ENCODE measurements at regions not wholly inside any gene's neighbourhood (a gene's known extent, or its start where the extent isn't known, plus 50 kb on each side); places are given as distances from the start of the nearest gene placed in this dataset.
"Not testable (repeated sequence)": the region's sequence is repeated elsewhere in the genome, so short reads cannot be mapped to it uniquely, and the experiment has no call there.

- H3K36me3 ChIP-seq (ENCODE audit: insufficient read depth, low read length), result no peaks in the 10 kb centered on the region
- WGBS, result 58% methylated on average over 2 of the region's 4 CpGs
- no peak overlapping the region for H3K9ac ChIP-seq (ENCODE audit: low read depth, low read length)
- H3K9me3 ChIP-seq (ENCODE audit: insufficient read depth, low read depth, low read length), result no peaks in the 10 kb centered on the region
- no peak overlapping the region for H3K27ac ChIP-seq (ENCODE audit: low read depth, low read length)
- H3K4me3 ChIP-seq (ENCODE audit: low read length), result no peak overlapping the region
- H3K4me1 ChIP-seq (ENCODE audit: insufficient read depth, low read length), result 0 out of 2 replicates have a peak, but pooled peaks cover 6% of the 10 kb centered on the region
- no peaks in the 10 kb centered on the region for H3K27me3 ChIP-seq (ENCODE audit: insufficient read depth, low read length)
These were observed 430.6 kb downstream of the RPS24 start for GRCh38 chr10:78464118-78464855.

- 76% methylated on average over 13 of the region's 13 CpGs for WGBS
- Histone ChIP-seq H3K27me3 (ENCODE audit: insufficient read depth, low read length) (no peaks in the 10 kb centered on the region), H3K9me3 (ENCODE audit: insufficient read depth, low read depth, low read length) (no peaks in the 10 kb centered on the region), H3K4me1 (ENCODE audit: insufficient read depth, low read length) (0 out of 2 replicates have a peak, but pooled peaks cover 6% of the 10 kb centered on the region), H3K9ac (ENCODE audit: low read depth, low read length) (no peak overlapping the region), H3K36me3 (ENCODE audit: insufficient read depth, low read length) (no peaks in the 10 kb centered on the region), H3K27ac (ENCODE audit: low read depth, low read length) (no peak overlapping the region), H3K4me3 (ENCODE audit: low read length) (no peak overlapping the region)
These were observed 431.2 kb downstream of the RPS24 start for GRCh38 chr10:78464856-78465267.

DNA sequence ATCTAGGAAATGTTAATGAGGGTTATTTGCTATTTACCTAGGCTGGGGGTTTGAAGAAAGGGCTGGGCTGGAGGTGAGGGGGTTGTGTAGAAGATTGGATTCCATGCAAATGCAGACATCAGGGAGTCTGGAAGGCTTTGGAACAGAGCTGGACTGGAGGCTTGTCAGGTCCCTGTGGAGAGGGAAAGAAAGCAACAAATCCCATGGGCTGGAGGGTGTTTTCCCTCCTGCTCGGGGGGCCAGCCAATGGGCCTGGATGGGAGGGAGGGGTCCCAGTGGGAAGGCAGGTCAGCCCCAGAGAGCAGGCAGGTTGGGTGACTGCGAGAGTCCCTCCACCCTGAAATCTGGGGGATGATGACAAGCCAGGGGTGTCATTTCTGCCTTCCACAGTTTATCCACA lies 431.8 kb downstream of the RPS24 start:
- WGBS, result 53% methylated on average over 2 of the region's 2 CpGs
- H3K27me3 ChIP-seq (ENCODE audit: insufficient read depth, low read length), result no peaks in the 10 kb centered on the region

DNA sequence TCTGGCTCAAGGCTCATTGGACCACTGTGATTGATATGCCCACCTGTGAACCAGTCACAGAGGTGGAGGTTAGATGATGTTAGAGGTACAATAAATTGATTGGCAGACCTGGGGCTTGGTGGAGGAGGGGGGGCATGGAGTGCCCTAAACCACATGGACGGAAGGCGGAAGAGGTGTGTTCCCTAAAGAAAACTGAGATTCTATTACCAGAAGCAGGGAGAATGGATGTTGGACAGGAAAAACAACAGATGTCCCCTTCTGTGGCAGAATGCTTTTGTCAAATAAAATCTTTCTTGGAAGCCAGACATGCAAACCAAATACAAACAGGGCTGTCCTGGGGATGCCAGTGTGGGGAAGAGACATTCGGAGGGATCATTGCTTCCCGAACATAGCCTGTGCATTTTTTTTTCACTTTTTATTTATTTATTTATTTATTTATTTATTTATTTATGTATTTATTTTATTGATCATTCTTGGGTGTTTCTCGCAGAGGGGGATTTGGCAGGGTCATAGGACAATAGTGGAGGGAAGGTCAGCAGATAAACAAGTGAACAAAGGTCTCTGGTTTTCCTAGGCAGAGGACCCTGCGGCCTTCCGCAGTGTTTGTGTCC lies 433.9 kb downstream of the RPS24 start:
- Histone ChIP-seq H3K27me3 (ENCODE audit: insufficient read depth, low read length) (no peaks in the 10 kb centered on the region), H3K27ac (ENCODE audit: low read depth, low read length) (no peak overlapping the region), H3K36me3 (ENCODE audit: insufficient read depth, low read length) (no peaks in the 10 kb centered on the region), H3K4me1 (ENCODE audit: insufficient read depth, low read length) (peaks cover 12% of the 10 kb centered on the region; the same call in 1 of the 2 replicates), H3K9me3 (ENCODE audit: insufficient read depth, low read depth, low read length) (no peaks in the 10 kb centered on the region), H3K9ac (ENCODE audit: low read depth, low read length) (no peak overlapping the region), H3K4me3 (ENCODE audit: low read length) (no peak overlapping the region)
- 93% methylated on average over 2 of the region's 7 CpGs for WGBS

More for the DNA sequence above, 431.8 kb downstream of the RPS24 start:
- H3K27ac ChIP-seq (ENCODE audit: low read depth, low read length), result no peak overlapping the region
- no peak overlapping the region for H3K4me3 ChIP-seq (ENCODE audit: low read length)
- no peak overlapping the region for H3K9ac ChIP-seq (ENCODE audit: low read depth, low read length)
- no peaks in the 10 kb centered on the region for H3K36me3 ChIP-seq (ENCODE audit: insufficient read depth, low read length)
- no peaks in the 10 kb centered on the region for H3K9me3 ChIP-seq (ENCODE audit: insufficient read depth, low read depth, low read length)
- 0 out of 2 replicates have a peak, but pooled peaks cover 6% of the 10 kb centered on the region for H3K4me1 ChIP-seq (ENCODE audit: insufficient read depth, low read length)

DNA sequence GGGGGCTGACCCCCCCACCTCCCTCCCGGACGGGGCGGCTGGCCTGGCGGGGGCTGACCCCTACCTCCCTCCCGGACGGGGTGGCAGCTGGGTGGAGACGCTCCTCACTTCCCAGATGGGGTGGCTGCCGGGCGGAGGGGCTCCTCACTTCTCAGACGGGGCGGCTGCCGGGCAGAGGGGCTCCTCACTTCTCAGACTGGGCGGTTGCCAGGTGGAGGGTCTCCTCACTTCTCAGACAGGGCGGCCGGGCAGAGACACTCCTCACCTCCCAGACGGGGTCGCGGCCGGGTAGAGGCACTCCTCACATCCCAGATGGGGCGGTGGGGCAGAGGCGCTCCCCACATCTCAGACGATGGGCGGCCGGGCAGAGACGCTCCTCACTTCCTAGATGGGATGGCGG lies 435.1 kb downstream of the RPS24 start:
- not testable (repeated sequence) for H3K9ac ChIP-seq (ENCODE audit: low read depth, low read length)
- peaks cover 21% of the 10 kb centered on the region; the same call in 1 of the 2 replicates for H3K4me1 ChIP-seq (ENCODE audit: insufficient read depth, low read length)
- WGBS, result 98% methylated on average over 26 of the region's 26 CpGs

GRCh38 chr10:78470267-78471103 lies 436.8 kb downstream of the RPS24 start:
- no peaks in the 10 kb centered on the region for H3K36me3 ChIP-seq (ENCODE audit: insufficient read depth, low read length)
- H3K27ac ChIP-seq (ENCODE audit: low read depth, low read length), result no peak overlapping the region
- no peaks in the 10 kb centered on the region for H3K27me3 ChIP-seq (ENCODE audit: insufficient read depth, low read length)
- WGBS, result 80% methylated on average over 7 of the region's 7 CpGs
- H3K9me3 ChIP-seq (ENCODE audit: insufficient read depth, low read depth, low read length), result no peaks in the 10 kb centered on the region
- no peak overlapping the region for H3K4me3 ChIP-seq (ENCODE audit: low read length)
- no peak overlapping the region for H3K9ac ChIP-seq (ENCODE audit: low read depth, low read length)
- peaks cover 17% of the 10 kb centered on the region; the same call in 1 of the 2 replicates for H3K4me1 ChIP-seq (ENCODE audit: insufficient read depth, low read length)

More for the DNA sequence above, 435.1 kb downstream of the RPS24 start:
- not testable (repeated sequence) for H3K36me3 ChIP-seq (ENCODE audit: insufficient read depth, low read length); H3K27me3 ChIP-seq (ENCODE audit: insufficient read depth, low read length); H3K4me3 ChIP-seq (ENCODE audit: low read length); H3K9me3 ChIP-seq (ENCODE audit: insufficient read depth, low read depth, low read length); H3K27ac ChIP-seq (ENCODE audit: low read depth, low read length)

- WGBS, result 75% methylated on average over 8 of the region's 8 CpGs
- H3K4me1 ChIP-seq (ENCODE audit: insufficient read depth, low read length), result peaks cover 15% of the 10 kb centered on the region; the same call in 1 of the 2 replicates
- no peaks in the 10 kb centered on the region for H3K27me3 ChIP-seq (ENCODE audit: insufficient read depth, low read length)
- no peak overlapping the region for H3K27ac ChIP-seq (ENCODE audit: low read depth, low read length)
- H3K9me3 ChIP-seq (ENCODE audit: insufficient read depth, low read depth, low read length), result no peaks in the 10 kb centered on the region
- no peak overlapping the region for H3K4me3 ChIP-seq (ENCODE audit: low read length)
- H3K9ac ChIP-seq (ENCODE audit: low read depth, low read length), result no peak overlapping the region
- H3K36me3 ChIP-seq (ENCODE audit: insufficient read depth, low read length), result no peaks in the 10 kb centered on the region
These were observed 437.7 kb downstream of the RPS24 start for GRCh38 chr10:78471326-78471722.

GRCh38 chr10:78471723-78472550 lies 438.3 kb downstream of the RPS24 start:
- Histone ChIP-seq H3K36me3 (ENCODE audit: insufficient read depth, low read length) (no peaks in the 10 kb centered on the region), H3K4me1 (ENCODE audit: insufficient read depth, low read length) (peaks cover 15% of the 10 kb centered on the region; the same call in 1 of the 2 replicates), H3K4me3 (ENCODE audit: low read length) (no peak overlapping the region), H3K27me3 (ENCODE audit: insufficient read depth, low read length) (no peaks in the 10 kb centered on the region), H3K27ac (ENCODE audit: low read depth, low read length) (0 out of 2 replicates have a peak overlapping the region, but pooled peaks have one; percentile 18), H3K9ac (ENCODE audit: low read depth, low read length) (no peak overlapping the region), H3K9me3 (ENCODE audit: insufficient read depth, low read depth, low read length) (no peaks in the 10 kb centered on the region)
- WGBS, result 72% methylated on average over 10 of the region's 11 CpGs

- Histone ChIP-seq H3K27ac (ENCODE audit: low read depth, low read length) (0 out of 2 replicates have a peak overlapping the region, but pooled peaks have one; percentile 18), H3K36me3 (ENCODE audit: insufficient read depth, low read length) (no peaks in the 10 kb centered on the region), H3K9ac (ENCODE audit: low read depth, low read length) (no peak overlapping the region), H3K9me3 (ENCODE audit: insufficient read depth, low read depth, low read length) (no peaks in the 10 kb centered on the region), H3K4me1 (ENCODE audit: insufficient read depth, low read length) (peaks cover 15% of the 10 kb centered on the region; the same call in 1 of the 2 replicates), H3K4me3 (ENCODE audit: low read length) (no peak overlapping the region), H3K27me3 (ENCODE audit: insufficient read depth, low read length) (no peaks in the 10 kb centered on the region)
- 61% methylated on average over 7 of the region's 7 CpGs for WGBS
These were observed 438.9 kb downstream of the RPS24 start for GRCh38 chr10:78472551-78472890.

DNA sequence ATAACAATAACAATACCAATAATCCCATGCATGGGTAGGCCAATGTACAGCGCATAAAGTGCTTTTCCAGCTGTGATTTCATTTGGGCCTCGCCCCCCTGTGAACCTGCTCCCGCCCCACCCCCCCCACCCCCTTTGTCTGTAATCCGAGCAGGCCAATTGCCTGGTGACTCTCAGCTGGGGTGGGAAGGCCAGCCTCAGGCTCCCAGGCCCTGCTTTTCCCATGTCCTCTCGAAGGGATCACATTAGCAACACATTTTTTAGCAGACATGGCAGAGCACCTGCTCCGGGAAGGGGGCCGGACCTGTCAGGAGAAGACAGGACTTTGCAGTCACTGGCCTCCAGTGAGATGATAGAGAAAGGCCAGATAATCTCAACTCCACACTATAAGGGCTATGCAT lies 439.3 kb downstream of the RPS24 start:
- 32% methylated on average over 7 of the region's 7 CpGs for WGBS
- H3K9ac ChIP-seq (ENCODE audit: low read depth, low read length), result no peak overlapping the region
- no peak overlapping the region for H3K27ac ChIP-seq (ENCODE audit: low read depth, low read length)
- H3K4me1 ChIP-seq (ENCODE audit: insufficient read depth, low read length), result peaks cover 15% of the 10 kb centered on the region; the same call in 1 of the 2 replicates
- no peak overlapping the region for H3K4me3 ChIP-seq (ENCODE audit: low read length)
- no peaks in the 10 kb centered on the region for H3K36me3 ChIP-seq (ENCODE audit: insufficient read depth, low read length)
- no peaks in the 10 kb centered on the region for H3K27me3 ChIP-seq (ENCODE audit: insufficient read depth, low read length)
- H3K9me3 ChIP-seq (ENCODE audit: insufficient read depth, low read depth, low read length), result no peaks in the 10 kb centered on the region

Measured in HUES64 (cell line).